Right kidney (tissue), 1 donor: ENCODE measurements at regions not wholly inside any gene's neighbourhood (a gene's known extent, or its start where the extent isn't known, plus 50 kb on each side); places are given as distances from the start of the nearest gene placed in this dataset.

Source experiments
- DNase-seq: peaks from one replicate; pipeline ENCODE4 v3.0.0-alpha.2; 2016

GRCh38 chr16:55943267-55943666 is 68.1 kb upstream of the CES5A start:
- DNase-seq: no peak

GRCh38 chr16:55942821-55943220 is 67.6 kb upstream of the CES5A start:
- DNase-seq: no peak

- no peak for DNase-seq
These were observed 66.4 kb upstream of the CES5A start for GRCh38 chr16:55941552-55941951.

GRCh38 chr16:55938126-55938525 is 63.0 kb upstream of the CES5A start:
- no peak for DNase-seq

GRCh38 chr16:55933038-55933437 is 57.9 kb upstream of the CES5A start:
- no peak for DNase-seq

- no peak for DNase-seq
These were observed 54.9 kb upstream of the CES5A start for GRCh38 chr16:55930036-55930435.

GRCh38 chr16:55929181-55929580 is 54.0 kb upstream of the CES5A start:
- no peak for DNase-seq

GRCh38 chr16:55925242-55925641 is 50.1 kb upstream of the CES5A start:
- DNase-seq: no peak
